ENCODE measurements at regions not wholly inside any gene's neighbourhood (a gene's known extent, or its start where the extent isn't known, plus 50 kb on each side); places are given as distances from the start of the nearest gene placed in this dataset.

GRCh38 chr12:77210724-77211123 is 145.4 kb upstream of the E2F7 start:
- TF ChIP-seq POLR2AphosphoS5 (IDR thresholded peaks at IDR 0.05; ENCODE audit: low read depth, low read length) (no peak), POLR2A (IDR thresholded peaks at IDR 0.05; ENCODE audit: low read depth, low read length) (no peak)

All from GM12892 (cell line).